Left colon (tissue), 2 donors: ENCODE measurements at regions not wholly inside any gene's neighbourhood (a gene's known extent, or its start where the extent isn't known, plus 50 kb on each side); places are given as distances from the start of the nearest gene placed in this dataset.

Experiments used
- ATAC-seq: fragments of 200-7000 bp; cut with Tn5 transposase; one replicate; pipeline ENCODE4 v1.9.1; 2020; ENCODE audit warnings: mild to moderate bottlenecking, moderate library complexity
- DNase-seq, 2 donors: peaks; one replicate each; pipeline ENCODE4 v3.0.0-alpha.2; 2020
- intact Hi-C, 2 donors: fragments of 100-400 bp; cut with DNase I in 1 of 2; cut with micrococcal nuclease in 1 of 2; formaldehyde crosslinking; loops; one replicate each; pipeline versions ENCODE4 v1.11.2 to v1.14.0; 2022; cut with DNase I, micrococcal nuclease
- donor health status: DM: no; HTN: no; CAD: no.
- donor health status: DM: yes; HTN: yes; CAD: no.

DNA sequence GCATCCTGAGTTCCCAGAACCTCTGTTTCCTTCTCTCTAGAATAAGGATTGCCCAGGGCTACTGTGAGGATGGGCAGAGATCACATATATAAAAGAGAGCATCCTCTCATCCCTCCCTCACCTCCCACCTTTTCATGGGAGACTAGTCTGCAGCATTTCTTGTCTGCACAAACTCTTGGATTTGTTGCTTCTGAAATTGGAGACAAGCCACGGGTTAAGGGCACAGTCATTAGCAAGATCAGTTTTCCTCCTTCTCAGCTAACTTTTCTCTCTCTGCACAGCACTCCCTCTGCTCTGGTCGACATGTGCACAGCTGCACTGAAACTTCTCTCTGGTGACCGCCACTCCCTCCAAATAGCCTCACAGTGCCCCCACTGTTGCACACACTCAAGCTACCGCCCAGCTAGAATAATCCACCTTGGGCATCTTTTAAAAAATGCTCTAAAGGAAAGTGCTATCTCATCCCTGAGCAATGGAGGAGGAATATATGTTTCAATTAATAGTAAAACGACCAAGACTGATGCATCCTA, 50.9 kb upstream of the DUSP22 start:
- intact Hi-C loops: no loop called here
- DNase-seq (no peak), ATAC-seq (no peak)
